ENCODE measurements at regions not wholly inside any gene's neighbourhood (a gene's known extent, or its start where the extent isn't known, plus 50 kb on each side); places are given as distances from the start of the nearest gene placed in this dataset.

- Histone ChIP-seq H3K27ac (ENCODE audit: low read length) (no peak overlapping the region), H3K36me3 (replicated peaks; ENCODE audit: low read depth, low read length) (no peaks in the 10 kb centered on the region), H3K4me2 (ENCODE audit: low read length) (no peak overlapping the region), H4K20me1 (ENCODE audit: insufficient read depth, low read length) (no peaks in the 10 kb centered on the region), H3K4me3 (ENCODE audit: low read length) (no peak overlapping the region), H3K79me2 (ENCODE audit: low read length) (no peaks in the 10 kb centered on the region), H3K9me3 (ENCODE audit: insufficient read depth, low read length) (no peaks in the 10 kb centered on the region), H2AFZ (ENCODE audit: low read depth, low read length) (no peak overlapping the region), H3K27me3 (ENCODE audit: low read depth, low read length) (no peaks in the 10 kb centered on the region), H3K9ac (ENCODE audit: low read length) (no peak overlapping the region), H3K4me1 (ENCODE audit: low read length) (peaks cover 7% of the 10 kb centered on the region; the same call in 1 of the 2 replicates)
- TF ChIP-seq EZH2phosphoT487 (IDR thresholded peaks at IDR 0.05; ENCODE audit: low read depth): no peak
- no peak for TF ChIP-seq CTCF (IDR thresholded peaks at IDR 0.05; ENCODE audit: low read depth, low read length)
Observed at GRCh38 chr2:19140463-19141208, 217.8 kb downstream of the OSR1 start.

DNA sequence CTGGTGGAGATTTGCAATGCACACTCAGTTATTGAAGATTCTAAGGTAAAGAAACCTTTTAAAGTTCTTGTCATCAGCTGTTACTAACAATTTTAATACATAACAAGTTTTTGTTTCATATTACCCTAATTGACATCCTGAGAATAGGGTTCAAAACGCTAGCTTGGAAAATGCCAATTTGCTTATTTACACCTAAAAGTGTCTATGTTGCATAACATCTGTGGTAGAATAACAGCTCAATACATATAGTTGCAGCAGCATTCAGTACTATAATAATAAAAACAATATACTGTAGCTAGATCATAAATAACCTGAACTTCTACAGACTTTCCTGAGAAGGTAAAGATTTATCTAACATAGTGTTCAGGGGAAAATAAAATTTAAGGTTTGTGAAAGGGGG is 219.0 kb downstream of the OSR1 start:
- Histone ChIP-seq H2AFZ (ENCODE audit: low read depth, low read length) (no peak overlapping the region), H3K9ac (ENCODE audit: low read length) (no peak overlapping the region), H3K4me1 (ENCODE audit: low read length) (peaks cover 7% of the 10 kb centered on the region; the same call in 1 of the 2 replicates), H3K79me2 (ENCODE audit: low read length) (no peaks in the 10 kb centered on the region), H4K20me1 (ENCODE audit: insufficient read depth, low read length) (no peaks in the 10 kb centered on the region), H3K4me3 (ENCODE audit: low read length) (no peak overlapping the region), H3K36me3 (replicated peaks; ENCODE audit: low read depth, low read length) (no peaks in the 10 kb centered on the region), H3K9me3 (ENCODE audit: insufficient read depth, low read length) (no peaks in the 10 kb centered on the region), H3K4me2 (ENCODE audit: low read length) (no peak overlapping the region), H3K27me3 (ENCODE audit: low read depth, low read length) (no peaks in the 10 kb centered on the region), H3K27ac (ENCODE audit: low read length) (no peak overlapping the region)
- TF ChIP-seq CTCF (IDR thresholded peaks at IDR 0.05; ENCODE audit: low read depth, low read length) (no peak), EZH2phosphoT487 (IDR thresholded peaks at IDR 0.05; ENCODE audit: low read depth) (no peak)

DNA sequence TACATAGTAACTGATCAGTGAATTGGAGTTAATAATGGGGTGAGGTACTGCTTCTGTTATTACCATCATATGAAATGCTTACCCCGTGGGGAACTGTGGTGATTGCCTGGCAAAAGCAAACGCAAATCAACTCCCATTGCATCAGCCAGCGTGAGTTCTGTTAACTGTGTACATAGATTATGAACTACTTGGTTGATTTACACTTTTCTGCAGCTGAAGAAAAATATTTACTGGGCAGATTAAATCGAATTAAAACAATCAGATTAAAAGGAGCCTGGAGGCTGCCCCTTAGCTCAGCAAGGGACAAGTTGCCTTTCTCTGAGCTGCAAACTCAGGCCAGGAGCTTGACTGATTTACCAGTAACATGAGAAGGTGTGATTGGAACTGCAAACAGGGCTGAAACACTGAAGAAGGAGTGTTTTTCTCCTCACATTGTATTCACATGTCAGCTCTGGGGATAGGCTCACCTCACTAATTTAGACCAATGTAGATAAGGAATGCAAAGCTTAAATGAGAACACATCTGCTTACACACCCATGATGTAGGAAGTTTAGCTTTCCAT is 220.1 kb downstream of the OSR1 start:
- Histone ChIP-seq H3K9ac (ENCODE audit: low read length) (no peak overlapping the region), H3K27ac (ENCODE audit: low read length) (no peak overlapping the region), H3K4me2 (ENCODE audit: low read length) (no peak overlapping the region), H3K79me2 (ENCODE audit: low read length) (no peaks in the 10 kb centered on the region), H4K20me1 (ENCODE audit: insufficient read depth, low read length) (no peaks in the 10 kb centered on the region), H3K9me3 (ENCODE audit: insufficient read depth, low read length) (no peaks in the 10 kb centered on the region), H3K4me1 (ENCODE audit: low read length) (peaks cover 7% of the 10 kb centered on the region; the same call in 1 of the 2 replicates), H2AFZ (ENCODE audit: low read depth, low read length) (no peak overlapping the region), H3K27me3 (ENCODE audit: low read depth, low read length) (no peaks in the 10 kb centered on the region), H3K4me3 (ENCODE audit: low read length) (no peak overlapping the region), H3K36me3 (replicated peaks; ENCODE audit: low read depth, low read length) (no peaks in the 10 kb centered on the region)
- TF ChIP-seq EZH2phosphoT487 (IDR thresholded peaks at IDR 0.05; ENCODE audit: low read depth): no peak
- TF ChIP-seq CTCF (IDR thresholded peaks at IDR 0.05; ENCODE audit: low read depth, low read length): no peak

DNA sequence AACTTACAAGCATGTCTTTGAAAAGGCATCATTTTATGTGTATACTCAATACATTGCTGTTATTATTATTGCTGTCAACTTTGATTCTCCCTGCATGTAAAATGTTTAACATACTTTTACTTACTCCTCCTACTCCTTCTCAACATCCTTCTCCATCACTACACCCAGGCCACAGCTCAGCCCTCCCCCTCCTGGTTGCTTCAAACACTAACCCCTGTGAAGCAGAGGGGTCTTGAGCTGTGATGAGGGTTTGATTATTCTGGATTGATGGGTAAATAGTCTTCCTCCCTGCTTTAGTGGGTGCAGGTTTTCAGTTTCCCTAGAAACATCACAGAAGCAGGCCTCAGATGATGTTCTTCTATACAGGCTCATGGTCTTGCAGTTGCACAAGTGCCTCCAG is 221.0 kb downstream of the OSR1 start:
- Histone ChIP-seq H3K27ac (ENCODE audit: low read length) (no peak overlapping the region), H2AFZ (ENCODE audit: low read depth, low read length) (no peak overlapping the region), H3K4me1 (ENCODE audit: low read length) (peaks cover 7% of the 10 kb centered on the region; the same call in 1 of the 2 replicates), H4K20me1 (ENCODE audit: insufficient read depth, low read length) (no peaks in the 10 kb centered on the region), H3K9me3 (ENCODE audit: insufficient read depth, low read length) (no peaks in the 10 kb centered on the region), H3K79me2 (ENCODE audit: low read length) (no peaks in the 10 kb centered on the region), H3K4me3 (ENCODE audit: low read length) (no peak overlapping the region), H3K27me3 (ENCODE audit: low read depth, low read length) (no peaks in the 10 kb centered on the region), H3K36me3 (replicated peaks; ENCODE audit: low read depth, low read length) (no peaks in the 10 kb centered on the region), H3K4me2 (ENCODE audit: low read length) (no peak overlapping the region), H3K9ac (ENCODE audit: low read length) (no peak overlapping the region)
- no peak for TF ChIP-seq CTCF (IDR thresholded peaks at IDR 0.05; ENCODE audit: low read depth, low read length)
- TF ChIP-seq EZH2phosphoT487 (IDR thresholded peaks at IDR 0.05; ENCODE audit: low read depth): no peak
